A549 (cell line): ENCODE measurements at regions not wholly inside any gene's neighbourhood (a gene's known extent, or its start where the extent isn't known, plus 50 kb on each side); places are given as distances from the start of the nearest gene placed in this dataset.

ENCODE experiments used
- BHLHE40 ChIP-seq: IDR thresholded peaks from 2 replicates; pipeline ENCODE4 v1.6.1; 2012; ENCODE audit warnings: low read depth, low read length, inconsistent platforms
- CEBPB ChIP-seq, 2 experiments: fragments of >200 bp in 1 of 2; sonication (Bioruptor Twin) in 1 of 2; formaldehyde crosslinking in 1 of 2; IDR thresholded peaks; 2 replicates each; pipeline ENCODE4 v1.6.1; 2012 to 2016
- CHD2 ChIP-seq: fragments of 150-350 bp; IDR thresholded peaks from 2 replicates; pipeline ENCODE4 v1.6.1; 2014; ENCODE audit warnings: low read length; ENCODE audit not compliant: partially characterized antibody
- EP300 ChIP-seq, 2 experiments: fragments of >200 bp; sonication (Bioruptor Twin); formaldehyde crosslinking; IDR thresholded peaks; 2 replicates in 1 of 2; 3 replicates in 1 of 2; pipeline ENCODE4 v1.6.1; 2016 to 2017
- JUN ChIP-seq, 2 experiments: fragments of >200 bp; sonication (Bioruptor Twin); formaldehyde crosslinking; IDR thresholded peaks; 2 replicates in 1 of 2; 3 replicates in 1 of 2; pipeline ENCODE4 v1.6.1; 2016 to 2017
- JUNB ChIP-seq: fragments of >200 bp; sonication (Bioruptor Twin); formaldehyde crosslinking; IDR thresholded peaks from 2 replicates; pipeline ENCODE4 v1.6.1; 2016
- POLR2A ChIP-seq: IDR thresholded peaks from 2 replicates; pipeline ENCODE4 v1.6.1; 2012; ENCODE audit warnings: mild to moderate bottlenecking, low read length
- RAD21 ChIP-seq, 2 experiments: fragments of >200 bp in 1 of 2; sonication (Bioruptor Twin) in 1 of 2; formaldehyde crosslinking in 1 of 2; IDR thresholded peaks in 1 of 2; conservative IDR thresholded peaks in 1 of 2; 2 replicates in 1 of 2; 3 replicates in 1 of 2; pipeline ENCODE4 v1.6.1; 2012 to 2018; ENCODE audit warnings: inconsistent platforms in 1 of 2
- RCOR1 ChIP-seq: fragments of 150-350 bp; IDR thresholded peaks from 2 replicates; pipeline ENCODE4 v1.6.1; 2014; ENCODE audit warnings: antibody characterized with exemption, low read length, low read depth
- RNF2 ChIP-seq: fragments of 200-600 bp; sonication (generic); IDR thresholded peaks from 2 replicates; pipeline ENCODE4 v1.6.1; 2016; ENCODE audit warnings: low read depth, mild to moderate bottlenecking, antibody characterized with exemption, moderate library complexity, borderline replicate concordance
- TF ChIP-seq, protein P1 (sequence below): fragments of >200 bp; sonication (Bioruptor Twin); formaldehyde crosslinking; IDR thresholded peaks from 3 replicates; pipeline ENCODE4 v1.5.1; 2016
- TF ChIP-seq, protein P2 (sequence below): fragments of 150-350 bp; IDR thresholded peaks from 2 replicates; pipeline ENCODE4 v1.6.1; 2014; ENCODE audit warnings: low read depth, mild to moderate bottlenecking, low read length
- TF ChIP-seq, protein P3 (sequence below): fragments of 200-600 bp; sonication (generic); IDR thresholded peaks from 2 replicates; pipeline ENCODE4 v1.6.1; 2016; ENCODE audit warnings: antibody characterized with exemption, mild to moderate bottlenecking, moderate library complexity

- no peak for TF ChIP-seq JUN (IDR thresholded peaks at IDR 0.05)
- TF ChIP-seq RAD21 (conservative IDR thresholded peaks at IDR 0.05 in 1 of 2, IDR thresholded peaks at IDR 0.05 in 1 of 2), result no peak
- TF ChIP-seq, protein P1, sequence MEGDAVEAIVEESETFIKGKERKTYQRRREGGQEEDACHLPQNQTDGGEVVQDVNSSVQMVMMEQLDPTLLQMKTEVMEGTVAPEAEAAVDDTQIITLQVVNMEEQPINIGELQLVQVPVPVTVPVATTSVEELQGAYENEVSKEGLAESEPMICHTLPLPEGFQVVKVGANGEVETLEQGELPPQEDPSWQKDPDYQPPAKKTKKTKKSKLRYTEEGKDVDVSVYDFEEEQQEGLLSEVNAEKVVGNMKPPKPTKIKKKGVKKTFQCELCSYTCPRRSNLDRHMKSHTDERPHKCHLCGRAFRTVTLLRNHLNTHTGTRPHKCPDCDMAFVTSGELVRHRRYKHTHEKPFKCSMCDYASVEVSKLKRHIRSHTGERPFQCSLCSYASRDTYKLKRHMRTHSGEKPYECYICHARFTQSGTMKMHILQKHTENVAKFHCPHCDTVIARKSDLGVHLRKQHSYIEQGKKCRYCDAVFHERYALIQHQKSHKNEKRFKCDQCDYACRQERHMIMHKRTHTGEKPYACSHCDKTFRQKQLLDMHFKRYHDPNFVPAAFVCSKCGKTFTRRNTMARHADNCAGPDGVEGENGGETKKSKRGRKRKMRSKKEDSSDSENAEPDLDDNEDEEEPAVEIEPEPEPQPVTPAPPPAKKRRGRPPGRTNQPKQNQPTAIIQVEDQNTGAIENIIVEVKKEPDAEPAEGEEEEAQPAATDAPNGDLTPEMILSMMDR, result no peak
- TF ChIP-seq, protein P2, sequence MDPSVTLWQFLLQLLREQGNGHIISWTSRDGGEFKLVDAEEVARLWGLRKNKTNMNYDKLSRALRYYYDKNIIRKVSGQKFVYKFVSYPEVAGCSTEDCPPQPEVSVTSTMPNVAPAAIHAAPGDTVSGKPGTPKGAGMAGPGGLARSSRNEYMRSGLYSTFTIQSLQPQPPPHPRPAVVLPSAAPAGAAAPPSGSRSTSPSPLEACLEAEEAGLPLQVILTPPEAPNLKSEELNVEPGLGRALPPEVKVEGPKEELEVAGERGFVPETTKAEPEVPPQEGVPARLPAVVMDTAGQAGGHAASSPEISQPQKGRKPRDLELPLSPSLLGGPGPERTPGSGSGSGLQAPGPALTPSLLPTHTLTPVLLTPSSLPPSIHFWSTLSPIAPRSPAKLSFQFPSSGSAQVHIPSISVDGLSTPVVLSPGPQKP, result no peak
- no peak for TF ChIP-seq JUNB
- no peak for TF ChIP-seq EP300 (IDR thresholded peaks at IDR 0.05)
- TF ChIP-seq CHD2, result no peak
- TF ChIP-seq RNF2, result no peak
- TF ChIP-seq POLR2A, result no peak
- TF ChIP-seq, protein P3, sequence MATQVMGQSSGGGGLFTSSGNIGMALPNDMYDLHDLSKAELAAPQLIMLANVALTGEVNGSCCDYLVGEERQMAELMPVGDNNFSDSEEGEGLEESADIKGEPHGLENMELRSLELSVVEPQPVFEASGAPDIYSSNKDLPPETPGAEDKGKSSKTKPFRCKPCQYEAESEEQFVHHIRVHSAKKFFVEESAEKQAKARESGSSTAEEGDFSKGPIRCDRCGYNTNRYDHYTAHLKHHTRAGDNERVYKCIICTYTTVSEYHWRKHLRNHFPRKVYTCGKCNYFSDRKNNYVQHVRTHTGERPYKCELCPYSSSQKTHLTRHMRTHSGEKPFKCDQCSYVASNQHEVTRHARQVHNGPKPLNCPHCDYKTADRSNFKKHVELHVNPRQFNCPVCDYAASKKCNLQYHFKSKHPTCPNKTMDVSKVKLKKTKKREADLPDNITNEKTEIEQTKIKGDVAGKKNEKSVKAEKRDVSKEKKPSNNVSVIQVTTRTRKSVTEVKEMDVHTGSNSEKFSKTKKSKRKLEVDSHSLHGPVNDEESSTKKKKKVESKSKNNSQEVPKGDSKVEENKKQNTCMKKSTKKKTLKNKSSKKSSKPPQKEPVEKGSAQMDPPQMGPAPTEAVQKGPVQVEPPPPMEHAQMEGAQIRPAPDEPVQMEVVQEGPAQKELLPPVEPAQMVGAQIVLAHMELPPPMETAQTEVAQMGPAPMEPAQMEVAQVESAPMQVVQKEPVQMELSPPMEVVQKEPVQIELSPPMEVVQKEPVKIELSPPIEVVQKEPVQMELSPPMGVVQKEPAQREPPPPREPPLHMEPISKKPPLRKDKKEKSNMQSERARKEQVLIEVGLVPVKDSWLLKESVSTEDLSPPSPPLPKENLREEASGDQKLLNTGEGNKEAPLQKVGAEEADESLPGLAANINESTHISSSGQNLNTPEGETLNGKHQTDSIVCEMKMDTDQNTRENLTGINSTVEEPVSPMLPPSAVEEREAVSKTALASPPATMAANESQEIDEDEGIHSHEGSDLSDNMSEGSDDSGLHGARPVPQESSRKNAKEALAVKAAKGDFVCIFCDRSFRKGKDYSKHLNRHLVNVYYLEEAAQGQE, result no peak
- TF ChIP-seq BHLHE40, result no peak
- TF ChIP-seq CEBPB (IDR thresholded peaks at IDR 0.05), result no peak
- TF ChIP-seq RCOR1, result no peak
Observed at GRCh38 chr17:77740481-77740880, 218.0 kb upstream of the TNRC6C start.
